Smooth muscle cell (in vitro differentiated cells): ENCODE measurements at regions not wholly inside any gene's neighbourhood (a gene's known extent, or its start where the extent isn't known, plus 50 kb on each side); places are given as distances from the start of the nearest gene placed in this dataset.
"Not testable (repeated sequence)": the region's sequence is repeated elsewhere in the genome, so short reads cannot be mapped to it uniquely, and the experiment has no call there.

Experiments used
- DNase-seq: peaks from one replicate; lab custom pipeline; 2025; ENCODE audit not compliant: unreplicated experiment; lab: John Stamatoyannopoulos, UW
- H2AFZ ChIP-seq: fragments of 200-600 bp; sonication (generic); 2 replicates; pipeline ENCODE4 v1.6.0; 2016; ENCODE audit warnings: antibody characterized with exemption, low read depth, mild to moderate bottlenecking
- H3F3A ChIP-seq: fragments of 200-600 bp; sonication (generic); 2 replicates; pipeline ENCODE4 v1.6.0; 2017; ENCODE audit warnings: antibody characterized with exemption, low read depth
- H3K27ac ChIP-seq: fragments of 200-600 bp; sonication (generic); 2 replicates; pipeline ENCODE4 v1.5.1; 2016; ENCODE audit warnings: low read depth, mild to moderate bottlenecking
- H3K27me3 ChIP-seq: fragments of 200-600 bp; sonication (generic); 2 replicates; pipeline ENCODE4 v1.6.1; 2016; ENCODE audit warnings: low read depth, mild to moderate bottlenecking
- H3K36me3 ChIP-seq: fragments of 200-600 bp; sonication (generic); 2 replicates; pipeline ENCODE4 v1.5.1; 2016; ENCODE audit warnings: low read depth
- H3K4me1 ChIP-seq: fragments of 200-600 bp; sonication (generic); 2 replicates; pipeline ENCODE4 v1.5.1; 2016; ENCODE audit warnings: low read depth
- H3K4me2 ChIP-seq: fragments of 200-600 bp; sonication (generic); 2 replicates; pipeline ENCODE4 v1.6.0; 2016; ENCODE audit warnings: mild to moderate bottlenecking
- H3K4me3 ChIP-seq: fragments of 200-600 bp; sonication (generic); 2 replicates; pipeline ENCODE4 v1.5.1; 2016; ENCODE audit warnings: mild to moderate bottlenecking
- H3K79me2 ChIP-seq: fragments of 200-600 bp; sonication (generic); 2 replicates; pipeline ENCODE4 v1.6.0; 2016; ENCODE audit warnings: low read depth, mild to moderate bottlenecking
- H3K9ac ChIP-seq: fragments of 200-600 bp; sonication (generic); 2 replicates; pipeline ENCODE4 v1.6.0; 2016; ENCODE audit warnings: low read depth
- H3K9me3 ChIP-seq: fragments of 200-600 bp; sonication (generic); replicated peaks from 2 replicates; pipeline ENCODE4 v1.5.1; 2016; ENCODE audit warnings: low read depth
- H4K20me1 ChIP-seq: fragments of 200-600 bp; sonication (generic); 2 replicates; pipeline ENCODE4 v1.6.0; 2016; ENCODE audit warnings: low read depth
- CTCF ChIP-seq: fragments of 200-600 bp; sonication (generic); IDR thresholded peaks from 2 replicates; pipeline ENCODE4 v1.5.1; 2017; ENCODE audit warnings: borderline replicate concordance, mild to moderate bottlenecking, antibody characterized with exemption; ENCODE audit not compliant: insufficient read depth, poor library complexity, severe bottlenecking
- WGBS: methylation state at CpG from one replicate; pipeline ENCODE4 v1.1.7; 2016; ENCODE audit warnings: low lambda C conversion rate; 5-methylcytosine and 5-hydroxymethylcytosine counted together

- no peak overlapping the region for H3K4me3 ChIP-seq
- no peak overlapping the region for H3K4me2 ChIP-seq
- no peak for DNase-seq
- no peak overlapping the region for H3K9ac ChIP-seq
- no peak overlapping the region for H3K27ac ChIP-seq
- no peaks in the 10 kb centered on the region for H3K9me3 ChIP-seq
- no peak overlapping the region for H2AFZ ChIP-seq
- WGBS: 92% methylated on average over 7 of the region's 7 CpGs
- H3K36me3 ChIP-seq: no peaks in the 10 kb centered on the region
- no peaks in the 10 kb centered on the region for H3K4me1 ChIP-seq
- no peaks in the 10 kb centered on the region for H3K27me3 ChIP-seq
- no peaks in the 10 kb centered on the region for H3F3A ChIP-seq
- no peak for TF ChIP-seq CTCF
- H4K20me1 ChIP-seq: no peaks in the 10 kb centered on the region
- no peaks in the 10 kb centered on the region for H3K79me2 ChIP-seq
Observed at GRCh38 chr10:27355918-27356573, 115.4 kb upstream of the ACBD5 start.

GRCh38 chr10:27354643-27355270 lies 114.2 kb upstream of the ACBD5 start:
- H3K4me1 ChIP-seq, DNase-seq, H2AFZ ChIP-seq, H3K79me2 ChIP-seq, H3K4me2 ChIP-seq, H3F3A ChIP-seq, H3K27me3 ChIP-seq, H3K36me3 ChIP-seq, H3K27ac ChIP-seq, H3K4me3 ChIP-seq, H3K9me3 ChIP-seq, H3K9ac ChIP-seq, H4K20me1 ChIP-seq: not testable (repeated sequence)
- WGBS: 84% methylated on average over 11 of the region's 11 CpGs

- not testable (repeated sequence) for H3F3A ChIP-seq, H3K4me1 ChIP-seq, H3K36me3 ChIP-seq, H3K4me3 ChIP-seq, DNase-seq, H3K27ac ChIP-seq, H3K9me3 ChIP-seq, H3K79me2 ChIP-seq, H2AFZ ChIP-seq, H3K4me2 ChIP-seq, H4K20me1 ChIP-seq, H3K27me3 ChIP-seq, H3K9ac ChIP-seq
- WGBS: 89% methylated on average over 5 of the region's 5 CpGs
Observed at GRCh38 chr10:27354100-27354499, 113.5 kb upstream of the ACBD5 start.

GRCh38 chr10:27349987-27350386 lies 109.4 kb upstream of the ACBD5 start:
- Histone ChIP-seq H3K4me2 (no peak overlapping the region), H3K36me3 (no peaks in the 10 kb centered on the region), H3F3A (no peaks in the 10 kb centered on the region), H2AFZ (no peak overlapping the region), H3K79me2 (no peaks in the 10 kb centered on the region), H4K20me1 (no peaks in the 10 kb centered on the region), H3K4me3 (no peak overlapping the region), H3K27me3 (peaks cover 4% of the 10 kb centered on the region), H3K4me1 (no peaks in the 10 kb centered on the region), H3K27ac (no peak overlapping the region), H3K9me3 (no peaks in the 10 kb centered on the region), H3K9ac (no peak overlapping the region)
- WGBS: 94% methylated on average over 20 of the region's 20 CpGs
- no peak for TF ChIP-seq CTCF
- no peak for DNase-seq

- H3K79me2 ChIP-seq, H3K9ac ChIP-seq, H2AFZ ChIP-seq, H3K4me1 ChIP-seq, DNase-seq, H3F3A ChIP-seq, H4K20me1 ChIP-seq, H3K4me3 ChIP-seq, H3K36me3 ChIP-seq, H3K9me3 ChIP-seq, H3K4me2 ChIP-seq, H3K27ac ChIP-seq: not testable (repeated sequence)
- H3K27me3 ChIP-seq: peaks cover 11% of the 10 kb centered on the region
- 52% methylated on average over 4 of the region's 4 CpGs for WGBS
Observed at GRCh38 chr10:27347827-27348207, 107.2 kb upstream of the ACBD5 start.
